Testis (tissue), 2 donors: ENCODE measurements at regions not wholly inside any gene's neighbourhood (a gene's known extent, or its start where the extent isn't known, plus 50 kb on each side); places are given as distances from the start of the nearest gene placed in this dataset.

Experiments
- DNase-seq: peaks from one replicate; pipeline ENCODE4 v3.0.0-alpha.2; 2019
- H3K27ac ChIP-seq, 2 donors: fragments of 200-600 bp; sonication (generic); one replicate each; pipeline ENCODE4 v1.5.1; 2019
- H3K27me3 ChIP-seq: fragments of 200-600 bp; sonication (generic); one replicate; pipeline ENCODE4 v1.5.1; 2019
- H3K36me3 ChIP-seq: fragments of 200-600 bp; sonication (generic); one replicate; pipeline ENCODE4 v1.5.1; 2017; ENCODE audit warnings: low read depth; ENCODE audit errors: missing control alignments
- H3K4me1 ChIP-seq: fragments of 200-600 bp; sonication (generic); one replicate; pipeline ENCODE4 v1.5.1; 2019
- H3K4me3 ChIP-seq, 2 donors: fragments of 200-600 bp; sonication (generic); one replicate each; pipeline ENCODE4 v1.5.1; 2017 to 2019
- H3K9me3 ChIP-seq: fragments of 200-600 bp; sonication (generic); one replicate; pipeline ENCODE4 v1.5.1; 2017
- CTCF ChIP-seq, 3 experiments: fragments of 450-650 bp in 2 of 3; fragments of 200-600 bp in 1 of 3; sonication (generic) in 1 of 3; IDR thresholded peaks; one replicate each; pipeline ENCODE4 v1.5.1; 2016 to 2019; ENCODE audit warnings: antibody characterized with exemption in 3 of 3, mild to moderate bottlenecking in 2 of 3, moderate library complexity in 1 of 3
- POLR2A ChIP-seq: fragments of 450-650 bp; IDR thresholded peaks from one replicate; pipeline ENCODE4 v1.6.1; 2017; ENCODE audit warnings: antibody characterized with exemption, mild to moderate bottlenecking, moderate library complexity
- WGBS, 2 donors: methylation state at CpG; one replicate each; pipeline ENCODE4 v1.1.5; 2018; 5-methylcytosine and 5-hydroxymethylcytosine counted together
- intact Hi-C: fragments of 100-400 bp; cut with DNase I; formaldehyde crosslinking; loops from one replicate; pipeline ENCODE4 v1.15.1; 2023; ENCODE audit warnings: low total_unique reads

DNA sequence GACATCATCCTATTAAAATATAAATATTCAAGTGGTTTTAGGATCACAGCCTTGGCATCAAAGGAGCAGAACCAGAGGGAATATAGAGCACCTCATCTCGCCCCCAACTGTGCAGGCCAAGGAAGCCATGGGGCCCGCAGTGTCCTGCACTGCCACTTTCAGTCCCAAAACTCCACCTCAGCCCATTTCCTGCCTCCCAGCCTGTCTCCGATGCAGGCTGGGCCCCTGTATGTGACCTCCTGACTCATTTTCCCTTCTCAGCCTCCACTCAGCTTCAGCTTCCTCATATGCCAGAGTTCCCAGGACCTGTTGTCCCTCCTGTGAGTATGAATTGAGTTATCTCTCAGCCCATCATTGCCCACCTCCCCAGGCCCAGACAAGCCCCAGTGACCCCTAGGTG is 72.9 kb upstream of the GLI2 start:
- no peak for TF ChIP-seq POLR2A
- TF ChIP-seq CTCF (IDR thresholded peaks at IDR 0.05), result no peak
- H3K27ac ChIP-seq, result no peak overlapping the region
- no peak for DNase-seq
- H3K36me3 ChIP-seq, result no peaks in the 10 kb centered on the region
- no peaks in the 10 kb centered on the region for H3K27me3 ChIP-seq
- intact Hi-C loops, result no loop called here
- peaks cover 19% of the 10 kb centered on the region for H3K4me1 ChIP-seq
- no peak overlapping the region for H3K4me3 ChIP-seq
- H3K9me3 ChIP-seq, result no peaks in the 10 kb centered on the region
- WGBS, 2 donors, result 93% methylated on average over 3 of the region's 3 CpGs

- no peak overlapping the region for H3K4me3 ChIP-seq
- 62 to 79% methylated on average over 3 of the region's 3 CpGs for WGBS, 2 donors
- peaks cover 11% of the 10 kb centered on the region for H3K4me1 ChIP-seq
- no peak overlapping the region for H3K27ac ChIP-seq
- no peaks in the 10 kb centered on the region for H3K9me3 ChIP-seq
- H3K36me3 ChIP-seq, result no peaks in the 10 kb centered on the region
- intact Hi-C loops, result no loop called here
- no peak for TF ChIP-seq CTCF (IDR thresholded peaks at IDR 0.05)
- DNase-seq, result no peak
- no peaks in the 10 kb centered on the region for H3K27me3 ChIP-seq
Observed at GRCh38 chr2:120666433-120666832, 69.2 kb upstream of the GLI2 start.

DNA sequence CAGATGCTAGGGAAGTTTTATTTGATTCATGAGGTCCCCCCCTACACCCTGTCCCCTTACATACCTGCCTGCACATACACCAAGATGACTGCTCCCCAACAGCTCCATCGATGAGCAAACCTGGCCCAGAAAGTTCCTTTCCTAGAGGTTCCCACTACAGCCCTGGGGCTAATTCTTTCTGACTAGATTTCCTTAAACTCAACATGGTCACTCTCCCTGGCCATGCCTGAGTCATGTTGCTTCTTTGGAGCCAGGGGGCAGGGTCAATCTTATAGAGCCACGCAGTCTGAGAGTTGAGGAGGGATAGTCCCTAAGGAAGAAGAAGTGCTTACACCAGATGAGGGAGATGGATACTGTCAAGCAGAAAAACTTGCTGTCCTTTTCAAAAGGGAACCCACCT is 67.7 kb upstream of the GLI2 start:
- WGBS, 2 donors, result 93 to 95% methylated on average over 2 of the region's 2 CpGs
- intact Hi-C loops, result no loop called here
- DNase-seq, result no peak

DNA sequence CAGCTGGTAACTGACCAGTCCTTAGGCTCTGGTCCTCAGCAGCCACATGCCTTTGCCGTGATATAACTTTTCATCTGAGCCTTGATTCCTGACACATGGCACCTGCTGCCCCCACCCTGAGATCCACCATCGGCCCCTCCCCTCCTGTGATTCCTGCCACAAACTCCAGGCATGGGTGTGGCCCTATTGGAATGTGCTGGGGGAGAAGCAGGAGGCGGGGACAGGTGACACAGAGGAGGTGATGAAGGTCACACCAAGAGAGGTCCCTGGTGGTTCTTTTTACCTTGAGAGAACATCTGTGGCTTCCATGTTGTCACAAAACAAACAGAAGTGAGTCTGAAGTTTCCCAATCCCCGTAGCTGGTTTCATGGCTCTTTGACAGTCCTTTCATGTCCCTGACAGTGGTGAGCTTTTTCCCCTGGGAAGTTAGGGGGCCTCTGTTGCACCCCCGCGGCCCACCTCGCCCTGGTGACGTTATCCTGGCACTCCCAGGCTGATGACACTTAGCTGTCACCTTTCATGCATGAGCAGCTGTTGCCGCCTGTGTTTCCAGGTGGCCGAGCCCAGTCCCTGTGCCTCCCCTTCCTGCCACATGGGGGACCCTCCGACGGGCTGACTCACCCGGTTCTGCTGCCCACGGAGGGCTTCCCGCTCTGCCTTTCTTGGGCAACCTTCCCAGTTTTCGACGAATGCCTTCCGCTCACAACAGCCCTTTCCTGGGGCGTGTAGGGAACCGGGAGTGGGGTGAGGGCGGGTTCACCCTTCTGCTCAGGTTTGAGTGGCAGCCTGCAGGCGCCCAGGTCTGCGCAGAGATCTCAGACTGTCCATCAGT is 66.3 kb upstream of the GLI2 start:
- no peaks in the 10 kb centered on the region for H3K36me3 ChIP-seq
- no peak overlapping the region for H3K4me3 ChIP-seq
- no peaks in the 10 kb centered on the region for H3K27me3 ChIP-seq
- intact Hi-C loops, result no loop called here
- no peak for DNase-seq
- peaks cover 5% of the 10 kb centered on the region for H3K4me1 ChIP-seq
- 50 to 62% methylated on average over 23 of the region's 23 CpGs for WGBS, 2 donors
- no peak overlapping the region for H3K27ac ChIP-seq
- H3K9me3 ChIP-seq, result no peaks in the 10 kb centered on the region
- TF ChIP-seq CTCF (IDR thresholded peaks at IDR 0.05) (no peak), POLR2A (no peak)

More for the DNA sequence above, 67.7 kb upstream of the GLI2 start:
- no peaks in the 10 kb centered on the region for H3K27me3 ChIP-seq
- peaks cover 5% of the 10 kb centered on the region for H3K4me1 ChIP-seq
- TF ChIP-seq POLR2A, result no peak
- no peak for TF ChIP-seq CTCF (IDR thresholded peaks at IDR 0.05)
- no peaks in the 10 kb centered on the region for H3K9me3 ChIP-seq
- no peak overlapping the region for H3K4me3 ChIP-seq
- H3K27ac ChIP-seq, result no peak overlapping the region
- no peaks in the 10 kb centered on the region for H3K36me3 ChIP-seq

GRCh38 chr2:120669971-120670370 is 65.7 kb upstream of the GLI2 start:
- H3K9me3 ChIP-seq, result no peaks in the 10 kb centered on the region
- no peak for DNase-seq
- intact Hi-C loops, result no loop called here
- H3K27ac ChIP-seq, result no peak overlapping the region
- whole genome bisulfite sequencing, 2 donors, result 68 to 75% methylated on average over 9 to 12 of the region's 12 CpGs
- TF ChIP-seq POLR2A (no peak), CTCF (IDR thresholded peaks at IDR 0.05) (no peak)
- H3K4me1 ChIP-seq, result peaks cover 5% of the 10 kb centered on the region
- no peak overlapping the region for H3K4me3 ChIP-seq
- no peaks in the 10 kb centered on the region for H3K27me3 ChIP-seq
- H3K36me3 ChIP-seq, result no peaks in the 10 kb centered on the region
